ENCODE measurements at regions not wholly inside any gene's neighbourhood (a gene's known extent, or its start where the extent isn't known, plus 50 kb on each side); places are given as distances from the start of the nearest gene placed in this dataset.
"Not testable (repeated sequence)": the region's sequence is repeated elsewhere in the genome, so short reads cannot be mapped to it uniquely, and the experiment has no call there.

- DNase-seq = no peak
Measured at GRCh38 chr7:145252031-145252430, 416.2 kb upstream of the TPK1 start.

GRCh38 chr7:145224775-145225174, 388.9 kb upstream of the TPK1 start:
- no peak for DNase-seq

GRCh38 chr7:145219461-145219860, 383.6 kb upstream of the TPK1 start:
- no peak for DNase-seq

GRCh38 chr7:145216866-145217265, 381.0 kb upstream of the TPK1 start:
- DNase-seq = no peak

- no peak for DNase-seq
Measured at GRCh38 chr7:145212050-145212449, 376.2 kb upstream of the TPK1 start.

- no peak for DNase-seq
Measured at GRCh38 chr7:145211211-145211610, 375.4 kb upstream of the TPK1 start.

- no peak for DNase-seq
Measured at GRCh38 chr7:145193951-145194350, 358.1 kb upstream of the TPK1 start.

- DNase-seq = no peak
Measured at GRCh38 chr7:145184956-145185355, 349.1 kb upstream of the TPK1 start.

- no peak for DNase-seq
Measured at GRCh38 chr7:145183069-145183468, 347.2 kb upstream of the TPK1 start.

GRCh38 chr7:145175366-145175765, 339.5 kb upstream of the TPK1 start:
- DNase-seq = no peak

GRCh38 chr7:145169908-145170307, 334.1 kb upstream of the TPK1 start:
- no peak for DNase-seq

- DNase-seq = no peak
Measured at GRCh38 chr7:145168879-145169278, 333.0 kb upstream of the TPK1 start.

- DNase-seq = no peak
Measured at GRCh38 chr7:145168427-145168826, 332.6 kb upstream of the TPK1 start.

GRCh38 chr7:145156834-145157233, 321.0 kb upstream of the TPK1 start:
- no peak for DNase-seq

- DNase-seq = no peak
Measured at GRCh38 chr7:145152589-145152988, 316.7 kb upstream of the TPK1 start.

GRCh38 chr7:145151676-145152075, 315.8 kb upstream of the TPK1 start:
- DNase-seq = no peak

GRCh38 chr7:145147865-145148264, 312.0 kb upstream of the TPK1 start:
- no peak for DNase-seq

GRCh38 chr7:145143685-145144084, 307.8 kb upstream of the TPK1 start:
- DNase-seq = no peak

GRCh38 chr7:145134377-145134776, 298.5 kb upstream of the TPK1 start:
- no peak for DNase-seq

GRCh38 chr7:145123502-145123901, 287.6 kb upstream of the TPK1 start:
- DNase-seq = no peak

- no peak for DNase-seq
Measured at GRCh38 chr7:145106001-145106400, 270.1 kb upstream of the TPK1 start.

GRCh38 chr7:145105561-145105960, 269.7 kb upstream of the TPK1 start:
- no peak for DNase-seq

- DNase-seq = no peak
Measured at GRCh38 chr7:145104400-145104799, 268.5 kb upstream of the TPK1 start.

- DNase-seq = not testable (repeated sequence)
Measured at GRCh38 chr7:145102199-145102598, 266.3 kb upstream of the TPK1 start.

GRCh38 chr7:145092766-145093165, 256.9 kb upstream of the TPK1 start:
- no peak for DNase-seq

- no peak for DNase-seq
Measured at GRCh38 chr7:145088111-145088745, 252.4 kb upstream of the TPK1 start.

Data from stimulated activated CD4-positive, alpha-beta T cell treated with anti-CD3 and anti-CD28 coated beads, Interleukin-4, amount 100 ng/mL, for 24 hours (primary cell).